GM23338 (cell line): ENCODE measurements at regions not wholly inside any gene's neighbourhood (a gene's known extent, or its start where the extent isn't known, plus 50 kb on each side); places are given as distances from the start of the nearest gene placed in this dataset.

Source experiments
- ATAC-seq: fragments of 200-7000 bp; cut with Tn5 transposase; 3 replicates; pipeline ENCODE4 v1.9.1; 2020
- DNase-seq: peaks from one replicate; pipeline ENCODE4 v3.0.0-alpha.2; 2015; ENCODE audit warnings: low spot score
- H2AFZ ChIP-seq: fragments of 200-600 bp; sonication (generic); 2 replicates; pipeline ENCODE4 v1.8.0; 2016; ENCODE audit warnings: antibody characterized with exemption, mild to moderate bottlenecking, moderate library complexity
- H3F3A ChIP-seq: fragments of 200-600 bp; sonication (generic); replicated peaks from 2 replicates; pipeline ENCODE4 v1.8.0; 2017; ENCODE audit warnings: antibody characterized with exemption, mixed run types, low read depth
- H3K27ac ChIP-seq: fragments of 200-600 bp; sonication (generic); 2 replicates; pipeline ENCODE4 v1.6.1; 2016; ENCODE audit warnings: low read depth
- H3K27me3 ChIP-seq: fragments of 200-600 bp; sonication (generic); 2 replicates; pipeline ENCODE4 v1.8.0; 2016; ENCODE audit warnings: mild to moderate bottlenecking, mixed run types, moderate library complexity; ENCODE audit not compliant: insufficient read depth
- H3K36me3 ChIP-seq: fragments of 200-600 bp; sonication (generic); 2 replicates; pipeline ENCODE4 v1.8.0; 2016; ENCODE audit warnings: mild to moderate bottlenecking; ENCODE audit not compliant: insufficient read depth
- H3K4me1 ChIP-seq: fragments of 200-600 bp; sonication (generic); 2 replicates; pipeline ENCODE4 v1.8.0; 2016; ENCODE audit warnings: mild to moderate bottlenecking, moderate library complexity; ENCODE audit not compliant: insufficient read depth
- H3K4me2 ChIP-seq: fragments of 200-600 bp; sonication (generic); 2 replicates; pipeline ENCODE4 v1.7.1; 2017; ENCODE audit warnings: mixed run types
- H3K4me3 ChIP-seq: fragments of 200-600 bp; sonication (generic); 2 replicates; pipeline ENCODE4 v1.6.1; 2016; ENCODE audit warnings: mixed run types
- H3K79me2 ChIP-seq: fragments of 200-600 bp; sonication (generic); replicated peaks from 2 replicates; pipeline ENCODE4 v1.8.0; 2017; ENCODE audit warnings: mild to moderate bottlenecking; ENCODE audit not compliant: insufficient read depth
- H3K9me2 ChIP-seq: fragments of 200-600 bp; sonication (generic); 2 replicates; pipeline ENCODE4 v1.8.0; 2017; ENCODE audit not compliant: insufficient read depth
- H4K20me1 ChIP-seq: fragments of 200-600 bp; sonication (generic); replicated peaks from 2 replicates; pipeline ENCODE4 v1.8.0; 2017; ENCODE audit warnings: mild to moderate bottlenecking; ENCODE audit not compliant: insufficient read depth
- H3K27ac Mint-ChIP-seq: 2 replicates; pipeline ENCODE4 v1.8.0; 2020; ENCODE audit warnings: inconsistent platforms, mild to moderate bottlenecking, moderate library complexity, mixed read lengths
- H3K27me3 Mint-ChIP-seq: 3 replicates; pipeline ENCODE4 v1.8.0; 2022; ENCODE audit warnings: low read depth, mild to moderate bottlenecking, moderate library complexity, mixed read lengths, inconsistent platforms; ENCODE audit not compliant: insufficient read depth, poor library complexity
- H3K36me3 Mint-ChIP-seq: 3 replicates; pipeline ENCODE4 v1.8.0; 2021; ENCODE audit warnings: low read depth, mild to moderate bottlenecking, inconsistent platforms, moderate library complexity, mixed read lengths
- H3K4me1 Mint-ChIP-seq: 3 replicates; pipeline ENCODE4 v1.8.0; 2020; ENCODE audit warnings: mild to moderate bottlenecking, inconsistent platforms, mixed read lengths
- H3K4me3 Mint-ChIP-seq: 3 replicates; pipeline ENCODE4 v1.8.0; 2021; ENCODE audit warnings: moderate library complexity, mild to moderate bottlenecking, inconsistent platforms, mixed read lengths
- H3K9me3 Mint-ChIP-seq: 3 replicates; pipeline ENCODE4 v1.8.0; 2020; ENCODE audit warnings: moderate library complexity, mild to moderate bottlenecking, inconsistent platforms, mixed read lengths
- CREB1 ChIP-seq: fragments of 250-450 bp; sonication (Bioruptor Pico); IDR thresholded peaks from 2 replicates; pipeline ENCODE4 v1.5.0; 2020; ENCODE audit warnings: low read depth, mild to moderate bottlenecking, moderate library complexity
- EZH2 ChIP-seq: fragments of 200-600 bp; sonication (generic); IDR thresholded peaks from one replicate; pipeline ENCODE4 v1.8.0; 2017; ENCODE audit warnings: antibody characterized with exemption, mild to moderate bottlenecking, low read depth; ENCODE audit not compliant: unreplicated experiment
- EZH2phosphoT487 ChIP-seq: fragments of 200-600 bp; sonication (generic); IDR thresholded peaks from one replicate; pipeline ENCODE4 v1.8.1; 2018; ENCODE audit warnings: antibody characterized with exemption; ENCODE audit not compliant: unreplicated experiment
- JUNB ChIP-seq: IDR thresholded peaks from one replicate; pipeline ENCODE4 v1.6.1; 2016; ENCODE audit warnings: antibody characterized with exemption; ENCODE audit not compliant: unreplicated experiment
- NANOG ChIP-seq: IDR thresholded peaks from 2 replicates; pipeline ENCODE4 v1.6.1; 2016; ENCODE audit warnings: antibody characterized with exemption, borderline replicate concordance
- POLR2AphosphoS5 ChIP-seq: IDR thresholded peaks from 2 replicates; pipeline ENCODE4 v1.6.1; 2016; ENCODE audit warnings: antibody characterized with exemption, low read depth
- STAT1 ChIP-seq: IDR thresholded peaks from one replicate; pipeline ENCODE4 v1.6.1; 2016; ENCODE audit warnings: antibody characterized with exemption; ENCODE audit not compliant: unreplicated experiment
- ZNF114 ChIP-seq: fragments of 250-450 bp; sonication (Bioruptor Pico); IDR thresholded peaks from 2 replicates; pipeline ENCODE4 v1.5.0; 2020; ENCODE audit warnings: mild to moderate bottlenecking, moderate library complexity
- ZNF331 ChIP-seq: fragments of 250-450 bp; sonication (Bioruptor Pico); IDR thresholded peaks from 2 replicates; pipeline ENCODE4 v1.5.0; 2020; ENCODE audit warnings: low read depth, mild to moderate bottlenecking, moderate library complexity
- ZNF462 ChIP-seq: fragments of 250-450 bp; sonication (Bioruptor Pico); IDR thresholded peaks from 2 replicates; pipeline ENCODE4 v1.5.0; 2020; ENCODE audit warnings: mild to moderate bottlenecking, moderate library complexity
- TF ChIP-seq, protein P1 (sequence below): IDR thresholded peaks from 2 replicates; pipeline ENCODE4 v1.6.1; 2016; ENCODE audit warnings: antibody characterized with exemption
- TF ChIP-seq, protein P2 (sequence below), 2 experiments: fragments of 200-600 bp in 1 of 2; sonication (generic) in 1 of 2; conservative IDR thresholded peaks; 2 replicates each; pipeline versions ENCODE4 v1.5.1 to v1.6.1; 2016 to 2017; ENCODE audit warnings: antibody characterized with exemption in 2 of 2, low read depth in 2 of 2, mild to moderate bottlenecking in 2 of 2, moderate library complexity in 1 of 2
- TF ChIP-seq, protein P3 (sequence below): IDR thresholded peaks from one replicate; pipeline ENCODE4 v1.6.1; 2018; ENCODE audit warnings: antibody characterized with exemption; ENCODE audit not compliant: unreplicated experiment

- Histone ChIP-seq H3K9me2 (peaks cover 10% of the 10 kb centered on the region), H3K27me3 (no peaks in the 10 kb centered on the region), H3K4me1 (no peaks in the 10 kb centered on the region), H3F3A (no peaks in the 10 kb centered on the region), H2AFZ (no peak overlapping the region), H3K36me3 (no peaks in the 10 kb centered on the region), H3K27ac (no peak overlapping the region), H3K4me2 (no peak overlapping the region), H3K4me3 (no peak overlapping the region), H4K20me1 (no peaks in the 10 kb centered on the region), H3K79me2 (no peaks in the 10 kb centered on the region)
- H3K36me3 Mint-ChIP-seq: no peaks in the 10 kb centered on the region
- H3K27me3 Mint-ChIP-seq: peaks cover 11% of the 10 kb centered on the region
- no peak for TF ChIP-seq ZNF331 (CRISPR knock-in tag)
- no peak for TF ChIP-seq STAT1
- no peak for TF ChIP-seq POLR2AphosphoS5
- TF ChIP-seq, protein P1, sequence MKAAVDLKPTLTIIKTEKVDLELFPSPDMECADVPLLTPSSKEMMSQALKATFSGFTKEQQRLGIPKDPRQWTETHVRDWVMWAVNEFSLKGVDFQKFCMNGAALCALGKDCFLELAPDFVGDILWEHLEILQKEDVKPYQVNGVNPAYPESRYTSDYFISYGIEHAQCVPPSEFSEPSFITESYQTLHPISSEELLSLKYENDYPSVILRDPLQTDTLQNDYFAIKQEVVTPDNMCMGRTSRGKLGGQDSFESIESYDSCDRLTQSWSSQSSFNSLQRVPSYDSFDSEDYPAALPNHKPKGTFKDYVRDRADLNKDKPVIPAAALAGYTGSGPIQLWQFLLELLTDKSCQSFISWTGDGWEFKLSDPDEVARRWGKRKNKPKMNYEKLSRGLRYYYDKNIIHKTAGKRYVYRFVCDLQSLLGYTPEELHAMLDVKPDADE: no peak
- TF ChIP-seq, protein P2, sequence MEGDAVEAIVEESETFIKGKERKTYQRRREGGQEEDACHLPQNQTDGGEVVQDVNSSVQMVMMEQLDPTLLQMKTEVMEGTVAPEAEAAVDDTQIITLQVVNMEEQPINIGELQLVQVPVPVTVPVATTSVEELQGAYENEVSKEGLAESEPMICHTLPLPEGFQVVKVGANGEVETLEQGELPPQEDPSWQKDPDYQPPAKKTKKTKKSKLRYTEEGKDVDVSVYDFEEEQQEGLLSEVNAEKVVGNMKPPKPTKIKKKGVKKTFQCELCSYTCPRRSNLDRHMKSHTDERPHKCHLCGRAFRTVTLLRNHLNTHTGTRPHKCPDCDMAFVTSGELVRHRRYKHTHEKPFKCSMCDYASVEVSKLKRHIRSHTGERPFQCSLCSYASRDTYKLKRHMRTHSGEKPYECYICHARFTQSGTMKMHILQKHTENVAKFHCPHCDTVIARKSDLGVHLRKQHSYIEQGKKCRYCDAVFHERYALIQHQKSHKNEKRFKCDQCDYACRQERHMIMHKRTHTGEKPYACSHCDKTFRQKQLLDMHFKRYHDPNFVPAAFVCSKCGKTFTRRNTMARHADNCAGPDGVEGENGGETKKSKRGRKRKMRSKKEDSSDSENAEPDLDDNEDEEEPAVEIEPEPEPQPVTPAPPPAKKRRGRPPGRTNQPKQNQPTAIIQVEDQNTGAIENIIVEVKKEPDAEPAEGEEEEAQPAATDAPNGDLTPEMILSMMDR (conservative IDR thresholded peaks at IDR 0.05; ENCODE audit: low read depth in 2 of 2): no peak
- TF ChIP-seq, protein P3, sequence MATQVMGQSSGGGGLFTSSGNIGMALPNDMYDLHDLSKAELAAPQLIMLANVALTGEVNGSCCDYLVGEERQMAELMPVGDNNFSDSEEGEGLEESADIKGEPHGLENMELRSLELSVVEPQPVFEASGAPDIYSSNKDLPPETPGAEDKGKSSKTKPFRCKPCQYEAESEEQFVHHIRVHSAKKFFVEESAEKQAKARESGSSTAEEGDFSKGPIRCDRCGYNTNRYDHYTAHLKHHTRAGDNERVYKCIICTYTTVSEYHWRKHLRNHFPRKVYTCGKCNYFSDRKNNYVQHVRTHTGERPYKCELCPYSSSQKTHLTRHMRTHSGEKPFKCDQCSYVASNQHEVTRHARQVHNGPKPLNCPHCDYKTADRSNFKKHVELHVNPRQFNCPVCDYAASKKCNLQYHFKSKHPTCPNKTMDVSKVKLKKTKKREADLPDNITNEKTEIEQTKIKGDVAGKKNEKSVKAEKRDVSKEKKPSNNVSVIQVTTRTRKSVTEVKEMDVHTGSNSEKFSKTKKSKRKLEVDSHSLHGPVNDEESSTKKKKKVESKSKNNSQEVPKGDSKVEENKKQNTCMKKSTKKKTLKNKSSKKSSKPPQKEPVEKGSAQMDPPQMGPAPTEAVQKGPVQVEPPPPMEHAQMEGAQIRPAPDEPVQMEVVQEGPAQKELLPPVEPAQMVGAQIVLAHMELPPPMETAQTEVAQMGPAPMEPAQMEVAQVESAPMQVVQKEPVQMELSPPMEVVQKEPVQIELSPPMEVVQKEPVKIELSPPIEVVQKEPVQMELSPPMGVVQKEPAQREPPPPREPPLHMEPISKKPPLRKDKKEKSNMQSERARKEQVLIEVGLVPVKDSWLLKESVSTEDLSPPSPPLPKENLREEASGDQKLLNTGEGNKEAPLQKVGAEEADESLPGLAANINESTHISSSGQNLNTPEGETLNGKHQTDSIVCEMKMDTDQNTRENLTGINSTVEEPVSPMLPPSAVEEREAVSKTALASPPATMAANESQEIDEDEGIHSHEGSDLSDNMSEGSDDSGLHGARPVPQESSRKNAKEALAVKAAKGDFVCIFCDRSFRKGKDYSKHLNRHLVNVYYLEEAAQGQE: no peak
- no peak for TF ChIP-seq CREB1 (CRISPR knock-in tag)
- no peak for TF ChIP-seq ZNF462 (CRISPR knock-in tag)
- TF ChIP-seq NANOG: no peak
- no peak for TF ChIP-seq JUNB
- no peak for TF ChIP-seq ZNF114 (CRISPR knock-in tag)
- TF ChIP-seq EZH2phosphoT487: no peak
- TF ChIP-seq EZH2: no peak
- no peak overlapping the region for H3K27ac Mint-ChIP-seq
- no peaks in the 10 kb centered on the region; the same call in 1 of the 3 replicates for H3K9me3 Mint-ChIP-seq
- H3K4me3 Mint-ChIP-seq: no peak overlapping the region
- ATAC-seq (no peak), DNase-seq (no peak)
- H3K4me1 Mint-ChIP-seq: peaks cover 9% of the 10 kb centered on the region
Observed at GRCh38 chr20:24151621-24152294, 163.2 kb upstream of the GGTLC1 start.
